ENCODE measurements at regions not wholly inside any gene's neighbourhood (a gene's known extent, or its start where the extent isn't known, plus 50 kb on each side); places are given as distances from the start of the nearest gene placed in this dataset.

DNA sequence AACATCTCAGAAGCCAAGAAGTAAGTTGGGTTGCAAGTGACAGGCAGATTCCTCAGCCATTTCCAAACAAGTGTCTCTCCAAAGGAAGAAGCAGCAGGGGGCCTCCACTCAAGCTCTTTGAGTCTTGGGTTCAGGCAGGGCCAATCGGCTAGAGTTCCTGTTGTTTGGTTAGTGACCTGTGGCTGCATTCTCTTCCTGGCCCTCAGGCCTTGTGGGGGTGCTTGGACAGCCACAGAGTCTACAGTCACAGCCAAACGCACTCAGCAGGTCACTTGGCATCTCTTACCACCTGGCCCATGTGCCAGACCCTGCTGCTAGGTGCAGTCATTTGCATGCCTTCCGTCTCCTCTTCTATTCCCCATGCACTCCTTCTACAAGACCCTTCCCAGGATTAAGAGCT is 353.9 kb downstream of the GRIN2B start:
- H3K4me1 ChIP-seq: no peaks in the 10 kb centered on the region
- intact Hi-C loops (cut with micrococcal nuclease): no loop called here
- H3K9me3 ChIP-seq (replicated peaks): no peaks in the 10 kb centered on the region
- TF ChIP-seq, protein P1, sequence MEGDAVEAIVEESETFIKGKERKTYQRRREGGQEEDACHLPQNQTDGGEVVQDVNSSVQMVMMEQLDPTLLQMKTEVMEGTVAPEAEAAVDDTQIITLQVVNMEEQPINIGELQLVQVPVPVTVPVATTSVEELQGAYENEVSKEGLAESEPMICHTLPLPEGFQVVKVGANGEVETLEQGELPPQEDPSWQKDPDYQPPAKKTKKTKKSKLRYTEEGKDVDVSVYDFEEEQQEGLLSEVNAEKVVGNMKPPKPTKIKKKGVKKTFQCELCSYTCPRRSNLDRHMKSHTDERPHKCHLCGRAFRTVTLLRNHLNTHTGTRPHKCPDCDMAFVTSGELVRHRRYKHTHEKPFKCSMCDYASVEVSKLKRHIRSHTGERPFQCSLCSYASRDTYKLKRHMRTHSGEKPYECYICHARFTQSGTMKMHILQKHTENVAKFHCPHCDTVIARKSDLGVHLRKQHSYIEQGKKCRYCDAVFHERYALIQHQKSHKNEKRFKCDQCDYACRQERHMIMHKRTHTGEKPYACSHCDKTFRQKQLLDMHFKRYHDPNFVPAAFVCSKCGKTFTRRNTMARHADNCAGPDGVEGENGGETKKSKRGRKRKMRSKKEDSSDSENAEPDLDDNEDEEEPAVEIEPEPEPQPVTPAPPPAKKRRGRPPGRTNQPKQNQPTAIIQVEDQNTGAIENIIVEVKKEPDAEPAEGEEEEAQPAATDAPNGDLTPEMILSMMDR (IDR thresholded peaks at IDR 0.05; ENCODE audit: borderline replicate concordance): no peak
- H3K27ac ChIP-seq (replicated peaks): no peak overlapping the region
- peaks cover 24% of the 10 kb centered on the region for H3K27me3 ChIP-seq (ENCODE audit: low read depth)
- no peak overlapping the region for H3K4me3 ChIP-seq
- no peaks in the 10 kb centered on the region for H3K36me3 ChIP-seq
- DNase-seq: no peak

DNA sequence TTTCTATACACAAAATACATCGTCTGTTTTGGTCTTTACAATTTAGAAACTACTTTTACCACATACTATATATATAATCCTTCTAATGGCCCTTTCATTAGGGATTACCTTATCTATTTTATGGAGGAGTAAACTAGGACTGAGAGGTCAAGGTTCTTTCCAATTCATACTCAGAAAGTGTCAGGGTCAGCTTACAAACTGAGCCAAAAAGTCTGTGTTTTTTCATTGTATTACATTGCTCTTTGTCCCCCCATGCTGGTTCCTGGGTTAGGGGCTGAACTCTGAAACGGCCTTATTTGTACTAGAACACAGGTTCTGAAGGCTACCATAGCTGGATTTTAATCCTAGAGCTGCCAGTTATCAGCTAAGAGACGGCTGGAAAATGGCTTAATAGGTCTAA is 368.1 kb downstream of the GRIN2B start:
- Histone ChIP-seq H3K27me3 (ENCODE audit: low read depth) (no peaks in the 10 kb centered on the region), H3K27ac (replicated peaks) (no peak overlapping the region), H3K4me1 (no peaks in the 10 kb centered on the region), H3K36me3 (no peaks in the 10 kb centered on the region), H3K4me3 (no peak overlapping the region), H3K9me3 (replicated peaks) (no peaks in the 10 kb centered on the region)
- intact Hi-C loops (cut with micrococcal nuclease): no loop called here
- DNase-seq: no peak
- TF ChIP-seq, protein P1 (IDR thresholded peaks at IDR 0.05; ENCODE audit: borderline replicate concordance): no peak

DNA sequence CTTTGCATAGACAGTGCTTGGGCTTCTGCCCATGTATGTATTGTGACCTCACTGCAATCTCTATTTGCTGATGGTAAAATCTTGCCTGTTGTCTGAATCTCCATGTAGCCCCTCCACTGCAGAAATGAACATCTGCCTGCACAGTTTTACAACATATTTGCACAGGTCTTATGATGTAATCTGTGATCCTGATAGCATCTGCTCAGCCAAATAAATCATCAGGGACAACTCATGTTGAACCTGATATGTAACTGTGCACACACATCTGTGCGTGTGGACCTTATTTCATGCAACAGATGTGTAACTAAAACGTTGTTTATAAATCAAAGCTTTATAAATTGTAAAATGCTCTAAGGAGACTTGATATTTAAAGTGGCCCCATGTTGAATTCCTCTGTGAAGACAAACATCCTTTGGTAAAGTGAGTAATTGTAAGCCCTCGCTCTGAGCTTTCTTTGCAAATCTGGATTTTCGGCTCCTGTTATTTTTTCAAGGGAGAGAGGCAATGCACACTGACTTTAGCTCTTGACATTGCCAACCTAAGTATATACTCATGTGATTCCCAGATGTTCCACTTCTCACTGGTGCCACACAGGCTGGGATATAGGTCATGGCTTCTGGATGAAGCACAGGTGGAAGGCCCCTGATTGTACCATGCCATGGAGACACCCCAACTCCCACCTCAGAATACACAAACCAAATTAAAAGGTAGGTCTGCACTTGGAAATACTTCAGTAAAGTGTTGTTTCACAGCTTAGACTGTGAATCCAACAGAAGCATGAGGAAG is 371.3 kb downstream of the GRIN2B start:
- no peaks in the 10 kb centered on the region for H3K27me3 ChIP-seq (ENCODE audit: low read depth)
- TF ChIP-seq, protein P1 (IDR thresholded peaks at IDR 0.05; ENCODE audit: borderline replicate concordance): no peak

DNA sequence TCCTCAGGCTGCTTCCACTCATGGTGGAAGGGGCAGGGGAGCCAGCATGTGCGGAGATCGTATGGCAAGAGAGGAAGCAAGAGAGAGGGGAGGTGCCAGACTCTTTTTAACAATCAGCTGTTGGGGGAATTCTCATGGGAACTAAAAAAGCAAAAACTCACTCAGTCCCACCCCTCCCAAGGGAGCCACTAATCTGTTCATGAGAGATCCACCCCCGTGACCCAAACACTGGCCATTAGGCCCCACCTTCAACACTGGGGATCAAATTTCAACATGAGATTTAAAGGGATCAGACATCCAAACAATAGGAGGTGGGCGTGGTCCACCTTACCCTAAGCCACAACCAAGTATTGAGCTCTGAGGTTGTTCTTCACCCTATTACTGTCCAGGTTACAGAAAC is 375.1 kb downstream of the GRIN2B start:
- Histone ChIP-seq H3K4me3 (no peak overlapping the region), H3K4me1 (peaks cover 6% of the 10 kb centered on the region), H3K36me3 (no peaks in the 10 kb centered on the region), H3K9me3 (replicated peaks) (no peaks in the 10 kb centered on the region), H3K27ac (replicated peaks) (no peak overlapping the region), H3K27me3 (ENCODE audit: low read depth) (no peaks in the 10 kb centered on the region)
- intact Hi-C loops (cut with micrococcal nuclease): no loop called here
- TF ChIP-seq, protein P1 (IDR thresholded peaks at IDR 0.05; ENCODE audit: borderline replicate concordance): no peak
- DNase-seq: no peak

More for the DNA sequence above, 371.3 kb downstream of the GRIN2B start:
- Histone ChIP-seq H3K27ac (replicated peaks) (no peak overlapping the region), H3K9me3 (replicated peaks) (no peaks in the 10 kb centered on the region), H3K36me3 (no peaks in the 10 kb centered on the region), H3K4me1 (no peaks in the 10 kb centered on the region), H3K4me3 (no peak overlapping the region)
- DNase-seq: no peak
- intact Hi-C loops (cut with micrococcal nuclease): no loop called here

DNA sequence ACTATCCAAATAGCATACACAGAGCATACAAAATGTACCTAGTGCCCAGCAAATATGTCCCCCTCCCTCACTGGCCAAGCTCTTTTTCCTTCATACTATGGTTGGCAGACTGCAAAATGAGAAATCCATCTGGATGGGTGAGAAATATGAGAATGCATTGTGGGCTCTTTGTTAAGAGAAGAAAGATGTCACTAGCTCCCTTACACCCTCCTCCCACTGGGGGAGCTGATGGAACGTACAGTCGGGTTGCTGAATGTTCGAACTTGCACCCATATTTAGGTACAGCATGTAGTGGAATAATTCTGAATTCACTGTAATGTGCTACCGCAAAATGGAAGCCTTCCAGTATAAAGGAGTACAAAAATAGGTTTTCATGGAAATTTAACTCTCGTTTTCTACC is 377.4 kb downstream of the GRIN2B start:
- Histone ChIP-seq H3K27me3 (ENCODE audit: low read depth) (no peaks in the 10 kb centered on the region), H3K36me3 (no peaks in the 10 kb centered on the region), H3K4me3 (no peak overlapping the region), H3K9me3 (replicated peaks) (no peaks in the 10 kb centered on the region), H3K27ac (replicated peaks) (no peak overlapping the region), H3K4me1 (peaks cover 6% of the 10 kb centered on the region)
- intact Hi-C loops (cut with micrococcal nuclease): no loop called here
- DNase-seq: no peak
- TF ChIP-seq, protein P1 (IDR thresholded peaks at IDR 0.05; ENCODE audit: borderline replicate concordance): no peak
